ENCODE measurements at regions not wholly inside any gene's neighbourhood (a gene's known extent, or its start where the extent isn't known, plus 50 kb on each side); places are given as distances from the start of the nearest gene placed in this dataset.

- no peaks in the 10 kb centered on the region for H3K9me2 ChIP-seq (ENCODE audit: insufficient read depth)
- no peak for DNase-seq (ENCODE audit: low spot score)
- no peaks in the 10 kb centered on the region for H3K27me3 ChIP-seq (ENCODE audit: insufficient read depth)
- H4K20me1 ChIP-seq (replicated peaks; ENCODE audit: insufficient read depth), result no peaks in the 10 kb centered on the region
- Mint-ChIP-seq H3K9me3 (peaks cover 97% of the 10 kb centered on the region), H3K4me1 (no peaks in the 10 kb centered on the region), H3K27ac (no peak overlapping the region), H3K4me3 (no peak overlapping the region), H3K36me3 (ENCODE audit: low read depth) (peaks cover 31% of the 10 kb centered on the region), H3K27me3 (ENCODE audit: insufficient read depth, low read depth, poor library complexity) (peaks cover 1% of the 10 kb centered on the region)
- H3K4me2 ChIP-seq, result no peak overlapping the region
- H2AFZ ChIP-seq, result no peak overlapping the region
- no peaks in the 10 kb centered on the region for H3K4me1 ChIP-seq (ENCODE audit: insufficient read depth)
- no peak overlapping the region for H3K4me3 ChIP-seq
- no peak for ATAC-seq
- TF ChIP-seq REST (IDR thresholded peaks at IDR 0.05; ENCODE audit: unreplicated experiment) (no peak), POLR2AphosphoS5 (IDR thresholded peaks at IDR 0.05; ENCODE audit: low read depth) (no peak)
- no peaks in the 10 kb centered on the region for H3K36me3 ChIP-seq (ENCODE audit: insufficient read depth)
- no peak overlapping the region for H3K27ac ChIP-seq (ENCODE audit: low read depth)
- H3F3A ChIP-seq (replicated peaks; ENCODE audit: low read depth), result no peaks in the 10 kb centered on the region
- H3K79me2 ChIP-seq (replicated peaks; ENCODE audit: insufficient read depth), result no peaks in the 10 kb centered on the region
Measured at GRCh38 chr7:68313806-68314205, 1284.5 kb upstream of the AUTS2 start.

GRCh38 chr7:68314208-68314607 is 1284.1 kb upstream of the AUTS2 start:
- H2AFZ ChIP-seq, result no peak overlapping the region
- no peaks in the 10 kb centered on the region for H4K20me1 ChIP-seq (replicated peaks; ENCODE audit: insufficient read depth)
- Mint-ChIP-seq H3K36me3 (ENCODE audit: low read depth) (peaks cover 33% of the 10 kb centered on the region), H3K4me3 (no peak overlapping the region), H3K4me1 (no peaks in the 10 kb centered on the region), H3K9me3 (peaks cover 97% of the 10 kb centered on the region), H3K27ac (no peak overlapping the region), H3K27me3 (ENCODE audit: insufficient read depth, low read depth, poor library complexity) (peaks cover 1% of the 10 kb centered on the region)
- H3K4me1 ChIP-seq (ENCODE audit: insufficient read depth), result no peaks in the 10 kb centered on the region
- no peaks in the 10 kb centered on the region for H3K27me3 ChIP-seq (ENCODE audit: insufficient read depth)
- no peak overlapping the region for H3K27ac ChIP-seq (ENCODE audit: low read depth)
- ATAC-seq, result no peak
- no peaks in the 10 kb centered on the region for H3K36me3 ChIP-seq (ENCODE audit: insufficient read depth)
- no peaks in the 10 kb centered on the region for H3K79me2 ChIP-seq (replicated peaks; ENCODE audit: insufficient read depth)
- H3F3A ChIP-seq (replicated peaks; ENCODE audit: low read depth), result no peaks in the 10 kb centered on the region
- H3K4me2 ChIP-seq, result no peak overlapping the region
- H3K9me2 ChIP-seq (ENCODE audit: insufficient read depth), result no peaks in the 10 kb centered on the region
- DNase-seq (ENCODE audit: low spot score), result no peak
- no peak overlapping the region for H3K4me3 ChIP-seq
- TF ChIP-seq ZNF331 (CRISPR knock-in tag; IDR thresholded peaks at IDR 0.05; ENCODE audit: low read depth) (no peak), REST (IDR thresholded peaks at IDR 0.05; ENCODE audit: unreplicated experiment) (no peak), EZH2phosphoT487 (IDR thresholded peaks at IDR 0.05; ENCODE audit: unreplicated experiment) (no peak), EZH2 (IDR thresholded peaks at IDR 0.05; ENCODE audit: low read depth, unreplicated experiment) (no peak), ETS1 (IDR thresholded peaks at IDR 0.05) (no peak), STAT1 (IDR thresholded peaks at IDR 0.05; ENCODE audit: unreplicated experiment) (no peak), ZNF114 (CRISPR knock-in tag; IDR thresholded peaks at IDR 0.05) (no peak)
